ENCODE measurements at regions not wholly inside any gene's neighbourhood (a gene's known extent, or its start where the extent isn't known, plus 50 kb on each side); places are given as distances from the start of the nearest gene placed in this dataset.

GRCh38 chr10:10564081-10564794, 453.4 kb upstream of the CELF2 start:
- TF ChIP-seq BACH2 (CRISPR knock-in tag; IDR thresholded peaks at IDR 0.05; ENCODE audit: borderline replicate concordance) (no peak), PATZ1 (CRISPR knock-in tag; IDR thresholded peaks at IDR 0.05; ENCODE audit: borderline replicate concordance) (no peak), ZNF8 (CRISPR knock-in tag; IDR thresholded peaks at IDR 0.05) (no peak), RARB (CRISPR knock-in tag; IDR thresholded peaks at IDR 0.05) (no peak), OSR1 (CRISPR knock-in tag; IDR thresholded peaks at IDR 0.05) (no peak), TCF4 (CRISPR knock-in tag; IDR thresholded peaks at IDR 0.05; ENCODE audit: borderline replicate concordance) (no peak), ZNF70 (CRISPR knock-in tag; IDR thresholded peaks at IDR 0.05) (no peak)
- TF ChIP-seq, protein P1, sequence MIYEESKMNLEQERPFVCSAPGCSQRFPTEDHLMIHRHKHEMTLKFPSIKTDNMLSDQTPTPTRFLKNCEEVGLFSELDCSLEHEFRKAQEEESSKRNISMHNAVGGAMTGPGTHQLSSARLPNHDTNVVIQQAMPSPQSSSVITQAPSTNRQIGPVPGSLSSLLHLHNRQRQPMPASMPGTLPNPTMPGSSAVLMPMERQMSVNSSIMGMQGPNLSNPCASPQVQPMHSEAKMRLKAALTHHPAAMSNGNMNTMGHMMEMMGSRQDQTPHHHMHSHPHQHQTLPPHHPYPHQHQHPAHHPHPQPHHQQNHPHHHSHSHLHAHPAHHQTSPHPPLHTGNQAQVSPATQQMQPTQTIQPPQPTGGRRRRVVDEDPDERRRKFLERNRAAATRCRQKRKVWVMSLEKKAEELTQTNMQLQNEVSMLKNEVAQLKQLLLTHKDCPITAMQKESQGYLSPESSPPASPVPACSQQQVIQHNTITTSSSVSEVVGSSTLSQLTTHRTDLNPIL (CRISPR knock-in tag; IDR thresholded peaks at IDR 0.05; ENCODE audit: low read depth), result no peak
